Sigmoid colon (tissue), 6 donors: ENCODE measurements at regions not wholly inside any gene's neighbourhood (a gene's known extent, or its start where the extent isn't known, plus 50 kb on each side); places are given as distances from the start of the nearest gene placed in this dataset.

ENCODE experiments used
- DNase-seq: peaks from one replicate; pipeline ENCODE4 v3.0.0-alpha.2; 2019
- H3K27ac ChIP-seq, 4 donors: fragments of 200-600 bp; sonication (generic); one replicate each; pipeline ENCODE4 v1.5.1; 2016 to 2019; ENCODE audit warnings: mild to moderate bottlenecking in 1 of 4
- H3K27me3 ChIP-seq, 3 donors: fragments of 200-600 bp; sonication (generic); one replicate each; pipeline ENCODE4 v1.5.1; 2019; ENCODE audit warnings: mild to moderate bottlenecking in 1 of 3
- H3K36me3 ChIP-seq, 4 donors: fragments of 200-600 bp; sonication (generic); one replicate each; pipeline ENCODE4 v1.5.1; 2016 to 2019
- H3K4me1 ChIP-seq, 4 donors: fragments of 200-600 bp; sonication (generic); one replicate each; pipeline ENCODE4 v1.5.1; 2017 to 2019
- H3K4me3 ChIP-seq, 4 donors: fragments of 200-600 bp; sonication (generic); one replicate each; pipeline ENCODE4 v1.5.1; 2017 to 2019; ENCODE audit warnings: mild to moderate bottlenecking in 2 of 4, moderate library complexity in 1 of 4
- H3K9me3 ChIP-seq, 4 donors: fragments of 200-600 bp in 3 of 4; sonication (generic) in 3 of 4; one replicate each; pipeline versions ENCODE4 v1.5.1 to v1.6.1; 2013 to 2019
- EP300 ChIP-seq, 4 donors: sonication (generic); formaldehyde crosslinking; IDR thresholded peaks; one replicate each; pipeline ENCODE4 v1.6.1; 2017; ENCODE audit warnings: antibody characterized with exemption in 4 of 4
- POLR2A ChIP-seq, 2 donors: fragments of 450-650 bp; IDR thresholded peaks; one replicate each; pipeline ENCODE4 v1.6.1; 2016; ENCODE audit warnings: antibody characterized with exemption in 2 of 2, mild to moderate bottlenecking in 2 of 2, moderate library complexity in 2 of 2
- POLR2AphosphoS5 ChIP-seq, 4 donors: sonication (generic); formaldehyde crosslinking; IDR thresholded peaks; one replicate each; pipeline ENCODE4 v1.6.1; 2017; ENCODE audit warnings: antibody characterized with exemption in 4 of 4
- WGBS, 2 donors: extraction: QIAGEN DNeasy Blood & Tissue Kit; methylation state at CpG; one replicate each; pipeline ENCODE4 v1.1.7; 2013; 5-methylcytosine and 5-hydroxymethylcytosine counted together
- intact Hi-C: fragments of 100-400 bp; cut with DNase I; formaldehyde crosslinking; loops from one replicate; pipeline ENCODE4 v1.15.1; 2023
- TF ChIP-seq, protein P1 (sequence below), 4 experiments: fragments of 450-650 bp in 3 of 4; fragments of 200-600 bp in 1 of 4; IDR thresholded peaks; one replicate each; pipeline ENCODE4 v1.5.1; 2016 to 2019; ENCODE audit warnings: antibody characterized with exemption in 4 of 4, mild to moderate bottlenecking in 3 of 4, moderate library complexity in 2 of 4
- donor health status: healthy with polysubstance abuse.
- donor health status: healthy.

DNA sequence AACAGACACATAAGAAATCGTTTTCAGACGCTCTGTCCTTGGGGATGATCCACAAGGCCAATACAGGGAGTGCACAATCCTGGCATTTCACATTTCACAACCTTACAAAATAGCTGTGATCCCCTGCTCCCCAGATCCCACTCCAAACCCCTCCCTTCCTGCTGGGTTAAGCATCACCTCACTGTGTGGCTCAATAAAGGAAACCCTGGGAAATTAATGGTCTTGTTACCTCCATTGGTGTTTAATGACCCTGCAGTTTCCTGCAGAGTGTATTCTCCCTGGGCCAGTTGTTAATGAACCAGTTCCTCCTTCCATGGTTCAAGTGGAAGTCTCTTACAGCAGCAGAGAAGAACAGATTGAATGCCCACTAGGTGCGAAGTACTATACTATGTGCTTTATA, 334.7 kb downstream of the OMA1 start:
- no peak for TF ChIP-seq EP300 (IDR thresholded peaks at IDR 0.05)
- no peak for TF ChIP-seq POLR2AphosphoS5 (IDR thresholded peaks at IDR 0.05)
- TF ChIP-seq, protein P1, sequence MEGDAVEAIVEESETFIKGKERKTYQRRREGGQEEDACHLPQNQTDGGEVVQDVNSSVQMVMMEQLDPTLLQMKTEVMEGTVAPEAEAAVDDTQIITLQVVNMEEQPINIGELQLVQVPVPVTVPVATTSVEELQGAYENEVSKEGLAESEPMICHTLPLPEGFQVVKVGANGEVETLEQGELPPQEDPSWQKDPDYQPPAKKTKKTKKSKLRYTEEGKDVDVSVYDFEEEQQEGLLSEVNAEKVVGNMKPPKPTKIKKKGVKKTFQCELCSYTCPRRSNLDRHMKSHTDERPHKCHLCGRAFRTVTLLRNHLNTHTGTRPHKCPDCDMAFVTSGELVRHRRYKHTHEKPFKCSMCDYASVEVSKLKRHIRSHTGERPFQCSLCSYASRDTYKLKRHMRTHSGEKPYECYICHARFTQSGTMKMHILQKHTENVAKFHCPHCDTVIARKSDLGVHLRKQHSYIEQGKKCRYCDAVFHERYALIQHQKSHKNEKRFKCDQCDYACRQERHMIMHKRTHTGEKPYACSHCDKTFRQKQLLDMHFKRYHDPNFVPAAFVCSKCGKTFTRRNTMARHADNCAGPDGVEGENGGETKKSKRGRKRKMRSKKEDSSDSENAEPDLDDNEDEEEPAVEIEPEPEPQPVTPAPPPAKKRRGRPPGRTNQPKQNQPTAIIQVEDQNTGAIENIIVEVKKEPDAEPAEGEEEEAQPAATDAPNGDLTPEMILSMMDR (IDR thresholded peaks at IDR 0.05), result no peak
- no peak for TF ChIP-seq POLR2A (IDR thresholded peaks at IDR 0.05)
- WGBS, 2 donors, result 36 to 38% methylated on average over 3 of the region's 3 CpGs
- Histone ChIP-seq H3K4me3 (no peak overlapping the region), H3K27ac (no peak overlapping the region), H3K9me3 (no peaks in the 10 kb centered on the region), H3K4me1 (no peaks in the 10 kb centered on the region), H3K27me3 (no peaks in the 10 kb centered on the region), H3K36me3 (no peaks in the 10 kb centered on the region)
- no peak for DNase-seq
- intact Hi-C loops, result no loop called here

DNA sequence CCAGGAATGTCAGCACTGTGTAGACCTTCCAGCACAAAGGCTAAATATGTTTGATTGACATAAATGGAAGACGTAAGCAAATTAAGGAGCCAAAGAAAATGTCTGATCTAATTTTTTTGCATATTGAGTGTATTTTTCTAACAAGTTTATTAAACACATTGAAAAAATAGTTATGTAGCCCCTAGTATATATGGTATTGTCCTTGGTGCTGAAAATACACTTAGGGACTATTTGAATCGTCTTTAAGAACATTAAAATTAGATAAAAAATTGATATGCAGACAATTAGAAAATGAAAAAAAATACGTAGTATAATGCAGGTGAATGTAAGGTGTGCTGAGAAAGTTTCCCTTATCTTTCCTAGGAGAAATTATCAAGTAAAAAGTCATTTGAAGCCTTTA, 337.0 kb downstream of the OMA1 start:
- H3K4me1 ChIP-seq, result no peaks in the 10 kb centered on the region
- H3K9me3 ChIP-seq, result no peaks in the 10 kb centered on the region
- intact Hi-C loops, result no loop called here
- H3K27ac ChIP-seq, result no peak overlapping the region
- 64 to 67% methylated on average over 3 of the region's 3 CpGs for WGBS, 2 donors
- H3K4me3 ChIP-seq, result no peak overlapping the region
- H3K36me3 ChIP-seq, result no peaks in the 10 kb centered on the region
- DNase-seq, result no peak
- H3K27me3 ChIP-seq, result no peaks in the 10 kb centered on the region
- TF ChIP-seq EP300 (IDR thresholded peaks at IDR 0.05) (no peak), POLR2A (IDR thresholded peaks at IDR 0.05) (no peak), POLR2AphosphoS5 (IDR thresholded peaks at IDR 0.05) (no peak)
- TF ChIP-seq, protein P1 (IDR thresholded peaks at IDR 0.05), result no peak

DNA sequence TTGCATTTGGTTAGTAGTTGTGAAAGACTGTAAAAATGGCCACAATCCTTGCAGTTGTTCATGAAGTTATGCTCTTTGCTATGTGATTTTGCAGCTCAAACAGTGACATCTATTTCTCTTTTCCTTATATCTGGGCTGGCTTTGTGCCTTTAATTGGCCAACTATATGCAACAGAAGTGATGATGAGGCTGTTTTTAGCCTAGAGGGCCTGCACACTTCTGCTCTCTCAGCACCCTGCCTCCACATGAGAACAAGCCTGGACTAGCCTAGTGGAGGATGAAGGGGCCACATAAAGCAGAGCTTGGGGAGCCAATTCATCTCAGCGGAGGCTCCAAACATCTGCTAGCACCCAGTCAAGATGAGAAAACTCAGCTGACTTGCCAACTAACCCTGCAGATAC, 339.8 kb downstream of the OMA1 start:
- 88 to 95% methylated on average over 1 of the region's 1 CpG for WGBS, 2 donors
- H3K27ac ChIP-seq, result no peak overlapping the region
- H3K4me3 ChIP-seq, result no peak overlapping the region
- intact Hi-C loops, result no loop called here
- H3K9me3 ChIP-seq, result no peaks in the 10 kb centered on the region
- H3K27me3 ChIP-seq, result no peaks in the 10 kb centered on the region
- H3K36me3 ChIP-seq, result no peaks in the 10 kb centered on the region
- H3K4me1 ChIP-seq, result no peaks in the 10 kb centered on the region
- TF ChIP-seq EP300 (IDR thresholded peaks at IDR 0.05) (no peak), POLR2A (IDR thresholded peaks at IDR 0.05) (no peak), POLR2AphosphoS5 (IDR thresholded peaks at IDR 0.05) (no peak)
- TF ChIP-seq, protein P1 (IDR thresholded peaks at IDR 0.05), result no peak
- no peak for DNase-seq

DNA sequence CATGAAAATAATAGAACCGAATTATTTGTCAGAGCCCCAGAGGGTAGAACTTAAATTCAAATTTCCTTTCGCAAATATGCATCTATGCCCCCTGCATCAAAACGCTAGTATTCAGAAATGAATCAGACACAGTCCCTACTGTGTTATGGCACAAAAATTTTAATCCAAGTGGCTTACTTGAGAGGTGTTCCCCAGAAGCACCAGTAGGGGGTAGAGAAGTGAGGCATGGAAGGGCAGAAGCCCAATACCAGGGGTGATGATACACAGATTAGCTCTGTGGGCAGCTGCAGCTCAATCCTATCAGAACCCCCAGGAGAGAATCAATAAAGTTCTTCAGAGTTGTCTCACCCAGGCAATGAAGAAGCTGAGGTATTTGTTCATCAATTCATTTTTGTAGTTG, 342.2 kb downstream of the OMA1 start:
- WGBS, 2 donors, result 78 to 85% methylated on average over 3 of the region's 3 CpGs
- H3K4me1 ChIP-seq, result no peaks in the 10 kb centered on the region
- no peak for DNase-seq
- H3K36me3 ChIP-seq, result no peaks in the 10 kb centered on the region
- no peak overlapping the region for H3K4me3 ChIP-seq
- H3K27ac ChIP-seq, result no peak overlapping the region
- H3K9me3 ChIP-seq, result no peaks in the 10 kb centered on the region
- H3K27me3 ChIP-seq, result no peaks in the 10 kb centered on the region
- intact Hi-C loops, result no loop called here
- TF ChIP-seq POLR2AphosphoS5 (IDR thresholded peaks at IDR 0.05), result no peak
- TF ChIP-seq, protein P1 (IDR thresholded peaks at IDR 0.05), result no peak
- no peak for TF ChIP-seq EP300 (IDR thresholded peaks at IDR 0.05)
- no peak for TF ChIP-seq POLR2A (IDR thresholded peaks at IDR 0.05)

DNA sequence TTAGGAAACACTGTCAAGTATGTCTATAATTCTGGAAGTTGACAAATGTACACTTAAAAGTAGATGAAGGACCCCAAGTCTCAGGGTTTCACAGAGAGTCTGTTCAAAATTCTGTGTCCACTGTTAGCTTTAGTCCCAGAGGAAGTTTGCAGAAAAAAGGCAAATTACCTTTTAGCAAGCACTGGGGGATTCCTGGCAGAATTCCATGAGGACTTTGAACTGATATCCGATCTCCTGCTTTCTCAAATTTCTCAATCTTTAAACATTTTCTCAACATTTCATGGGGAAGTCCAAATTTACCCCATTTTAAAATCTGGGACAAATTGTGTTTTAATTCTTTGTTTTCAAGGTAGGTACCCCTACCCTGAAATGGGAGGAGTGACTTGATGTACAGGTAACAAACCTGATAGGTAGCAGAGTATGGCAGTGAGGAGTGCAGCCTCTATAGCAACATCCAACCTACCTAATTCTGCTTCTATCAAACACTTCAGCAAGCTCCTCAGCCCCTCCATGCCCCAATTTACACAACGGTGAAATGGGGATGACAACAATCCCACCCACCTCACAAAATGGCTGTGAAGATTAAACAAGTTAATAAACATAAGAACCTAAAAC, 344.9 kb downstream of the OMA1 start:
- H3K27me3 ChIP-seq, result no peaks in the 10 kb centered on the region
- TF ChIP-seq EP300 (IDR thresholded peaks at IDR 0.05), result no peak
- no peak for TF ChIP-seq POLR2AphosphoS5 (IDR thresholded peaks at IDR 0.05)
- no peak for TF ChIP-seq POLR2A (IDR thresholded peaks at IDR 0.05)
- TF ChIP-seq, protein P1 (IDR thresholded peaks at IDR 0.05), result no peak
- no peak for DNase-seq
- no peak overlapping the region for H3K4me3 ChIP-seq
- no peaks in the 10 kb centered on the region for H3K4me1 ChIP-seq
- H3K27ac ChIP-seq, result no peak overlapping the region
- 51 to 76% methylated on average over 2 of the region's 2 CpGs for whole genome bisulfite sequencing, 2 donors
- H3K36me3 ChIP-seq, result no peaks in the 10 kb centered on the region
- no peaks in the 10 kb centered on the region for H3K9me3 ChIP-seq
- intact Hi-C loops, result no loop called here
